Naive thymus-derived CD4-positive, alpha-beta T cell (primary cell): ENCODE measurements at regions not wholly inside any gene's neighbourhood (a gene's known extent, or its start where the extent isn't known, plus 50 kb on each side); places are given as distances from the start of the nearest gene placed in this dataset.

Experiments
- ATAC-seq: fragments of 150-1000 bp; cut with Tn5 transposase; 2 replicates; pipeline ENCODE4 v1.10.0; 2021; ENCODE audit warnings: mild to moderate bottlenecking, moderate library complexity
- CTCF ChIA-PET: fragments of 350-600 bp; sonication (Branson Sonifier 250); formaldehyde crosslinking; loops from one replicate; lab custom pipeline; 2021; ENCODE audit warnings: antibody characterized with exemption; lab: Charles Lee
- POLR2A ChIA-PET: fragments of 350-600 bp; sonication (Branson Sonifier 250); formaldehyde crosslinking; loops from one replicate; lab custom pipeline; 2021; ENCODE audit warnings: antibody characterized with exemption, inconsistent platforms; lab: Charles Lee
- DNase-seq, 9 donors: peaks; one replicate each; pipeline versions ENCODE4 v3.0.0 to v3.0.0-alpha.2; 2020 to 2022; ENCODE audit warnings: mixed read lengths in 1 of 9
- H3K27ac ChIP-seq: one replicate; pipeline ENCODE4 v1.7.0; 2013; ENCODE audit warnings: mild to moderate bottlenecking, low read depth, low read length, moderate library complexity
- H3K27me3 ChIP-seq, 2 donors: one replicate each; pipeline ENCODE4 v1.7.0; 2013; ENCODE audit warnings: low read length in 2 of 2, mild to moderate bottlenecking in 2 of 2, moderate library complexity in 2 of 2; ENCODE audit not compliant: control insufficient read depth in 2 of 2, insufficient read depth in 2 of 2
- H3K36me3 ChIP-seq, 3 experiments: 1 replicate in 2 of 3; 2 replicates in 1 of 3; pipeline ENCODE4 v1.7.0; 2013; ENCODE audit warnings: low read length in 3 of 3, mild to moderate bottlenecking in 3 of 3, moderate library complexity in 1 of 3; ENCODE audit not compliant: insufficient read depth in 3 of 3, control insufficient read depth in 2 of 3
- H3K4me1 ChIP-seq, 2 donors: one replicate each; pipeline ENCODE4 v1.7.0; 2013; ENCODE audit warnings: low read length in 2 of 2, mild to moderate bottlenecking in 2 of 2, moderate library complexity in 1 of 2; ENCODE audit not compliant: control insufficient read depth in 2 of 2, insufficient read depth in 2 of 2
- H3K4me3 ChIP-seq: 2 replicates; pipeline ENCODE4 v1.7.0; 2013; ENCODE audit warnings: mild to moderate bottlenecking, low read length
- H3K9me3 ChIP-seq, 3 experiments: 1 replicate in 2 of 3; 2 replicates in 1 of 3; pipeline ENCODE4 v1.7.0; 2013; ENCODE audit warnings: low read length in 3 of 3; ENCODE audit not compliant: control insufficient read depth in 2 of 3
- H3K27ac Mint-ChIP-seq, 9 donors: one replicate each; pipeline ENCODE4 v1.8.0; 2020 to 2022; ENCODE audit warnings: mixed read lengths in 9 of 9, mild to moderate bottlenecking in 8 of 9, moderate library complexity in 5 of 9, inconsistent platforms in 2 of 9
- H3K27me3 Mint-ChIP-seq, 5 donors: one replicate each; pipeline ENCODE4 v1.8.0; 2021 to 2022; ENCODE audit warnings: mixed read lengths in 5 of 5, mild to moderate bottlenecking in 1 of 5
- H3K36me3 Mint-ChIP-seq, 5 donors: one replicate each; pipeline ENCODE4 v1.8.0; 2020 to 2022; ENCODE audit warnings: mixed read lengths in 5 of 5, mild to moderate bottlenecking in 3 of 5, inconsistent platforms in 1 of 5
- H3K4me1 Mint-ChIP-seq, 7 donors: one replicate each; pipeline ENCODE4 v1.8.0; 2020 to 2022; ENCODE audit warnings: mixed read lengths in 7 of 7, mild to moderate bottlenecking in 3 of 7, inconsistent platforms in 1 of 7
- H3K4me3 Mint-ChIP-seq, 10 donors: one replicate each; pipeline ENCODE4 v1.8.0; 2020 to 2022; ENCODE audit warnings: mild to moderate bottlenecking in 10 of 10, mixed read lengths in 10 of 10, moderate library complexity in 6 of 10, inconsistent platforms in 2 of 10
- H3K9me3 Mint-ChIP-seq, 11 donors: one replicate each; pipeline ENCODE4 v1.8.0; 2020 to 2022; ENCODE audit warnings: mixed read lengths in 11 of 11, mild to moderate bottlenecking in 4 of 11, inconsistent platforms in 1 of 11, moderate library complexity in 1 of 11
- intact Hi-C, 2 donors: fragments of 100-400 bp; cut with micrococcal nuclease; formaldehyde crosslinking; loops; one replicate each; pipeline ENCODE4 v1.15.1; 2023

DNA sequence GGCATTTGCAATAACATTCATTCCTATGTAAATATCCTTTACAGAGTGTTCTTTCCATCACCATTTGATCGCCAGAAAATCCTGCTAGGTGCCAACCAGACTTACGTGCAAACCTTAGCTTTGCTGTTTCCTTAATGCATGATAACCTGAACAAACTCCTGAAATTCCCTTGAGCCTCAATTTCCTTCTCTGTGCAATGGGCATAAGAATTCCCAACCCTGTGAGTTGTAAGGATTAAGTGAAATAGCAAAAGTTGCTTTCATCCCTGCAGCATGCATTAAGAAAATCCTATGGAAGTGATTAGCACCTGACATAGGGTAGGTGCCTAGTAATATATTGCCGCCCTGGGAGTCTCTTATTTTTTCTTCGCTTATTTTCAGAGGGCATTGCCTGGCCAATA is 272.7 kb downstream of the MAF start:
- H3K27me3 ChIP-seq, result no peaks in the 10 kb centered on the region
- H3K9me3 ChIP-seq, result no peaks in the 10 kb centered on the region
- H3K27ac Mint-ChIP-seq, result no peak overlapping the region
- no peak overlapping the region for H3K4me3 Mint-ChIP-seq
- intact Hi-C loops, result no loop called here
- DNase-seq (no peak), ATAC-seq (no peak)
- no peaks in the 10 kb centered on the region for H3K4me1 ChIP-seq
- no peaks in the 10 kb centered on the region for H3K36me3 ChIP-seq
- H3K27me3 Mint-ChIP-seq, result peaks cover 12 to 31% (median 18%) of the 10 kb centered on the region in 5 donors
- peaks cover 0 to 1% (median 0%) of the 10 kb centered on the region in 5 donors for H3K36me3 Mint-ChIP-seq
- peaks cover 2 to 17% (median 11%) of the 10 kb centered on the region in 7 donors for H3K4me1 Mint-ChIP-seq
- peaks cover 0 to 1% (median 0%) of the 10 kb centered on the region in 11 donors for H3K9me3 Mint-ChIP-seq
- H3K4me3 ChIP-seq, result no peak overlapping the region
- CTCF ChIA-PET, result no interaction called here
- POLR2A ChIA-PET, result no interaction called here
- H3K27ac ChIP-seq, result no peak overlapping the region

DNA sequence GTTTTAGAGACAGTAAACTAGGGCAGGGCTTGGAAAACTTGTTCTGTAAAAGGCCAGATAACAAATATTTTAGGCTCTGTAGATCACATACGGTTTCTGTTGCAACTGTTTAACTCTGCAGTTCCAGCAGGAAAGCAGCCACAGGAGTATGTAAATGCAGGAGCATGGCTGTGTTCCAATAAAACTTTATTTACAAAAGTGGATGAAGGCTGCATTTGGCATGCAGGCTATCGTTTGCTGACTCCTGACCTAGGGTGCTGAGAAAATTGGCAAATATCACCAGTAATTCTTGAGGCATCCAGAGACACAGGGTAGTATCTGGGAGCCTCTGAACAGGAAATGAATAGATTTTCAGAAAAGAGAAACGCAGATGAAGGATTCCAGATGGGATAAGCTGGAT is 274.0 kb downstream of the MAF start:
- Mint-ChIP-seq H3K36me3 (peaks cover 0 to 1% (median 0%) of the 10 kb centered on the region in 5 donors), H3K27me3 (peaks cover 13 to 37% (median 19%) of the 10 kb centered on the region in 5 donors), H3K9me3 (no peaks in the 10 kb centered on the region), H3K4me3 (no peak overlapping the region), H3K4me1 (peaks cover 2 to 17% (median 11%) of the 10 kb centered on the region in 7 donors), H3K27ac (no peak overlapping the region)
- Histone ChIP-seq H3K27me3 (no peaks in the 10 kb centered on the region), H3K27ac (no peak overlapping the region), H3K4me3 (no peak overlapping the region), H3K4me1 (no peaks in the 10 kb centered on the region), H3K9me3 (no peaks in the 10 kb centered on the region), H3K36me3 (no peaks in the 10 kb centered on the region)
- ATAC-seq (no peak), DNase-seq (no peak)
- ChIA-PET CTCF (no interaction called here), POLR2A (no interaction called here)
- intact Hi-C loops, result no loop called here

DNA sequence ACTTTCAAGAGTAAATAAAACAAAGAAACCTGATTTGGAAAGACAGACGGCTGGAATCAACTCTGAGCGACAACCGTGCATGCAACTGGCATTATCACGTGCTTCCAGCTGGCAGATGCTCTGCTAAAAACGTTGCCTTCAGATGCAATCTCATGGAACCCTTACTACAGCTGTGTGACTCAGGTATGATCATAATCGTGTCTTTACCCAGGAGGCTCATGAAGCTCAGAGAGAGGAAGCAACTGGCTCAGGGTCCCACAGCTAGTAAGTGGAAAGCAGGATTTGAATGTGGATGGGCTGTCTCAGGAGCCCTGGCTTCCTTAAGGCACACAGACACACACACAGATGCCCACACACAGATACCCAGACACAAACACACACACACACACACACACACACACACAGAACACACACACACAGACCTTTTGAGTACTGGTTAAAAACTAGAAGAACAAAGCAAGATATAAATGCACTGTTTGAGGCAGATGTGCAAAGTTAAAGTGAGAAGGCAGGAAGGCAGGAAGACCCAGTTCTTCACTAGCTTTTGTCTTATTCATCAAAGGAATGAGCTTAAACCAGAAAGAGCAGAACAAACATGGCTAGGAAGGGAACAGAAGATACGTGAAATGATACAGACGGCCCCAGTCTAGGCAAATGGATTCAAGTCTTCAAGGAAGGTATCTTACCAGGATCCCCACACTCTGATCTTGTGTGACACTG is 275.2 kb downstream of the MAF start:
- Histone ChIP-seq H3K36me3 (no peaks in the 10 kb centered on the region), H3K9me3 (no peaks in the 10 kb centered on the region), H3K4me3 (no peak overlapping the region), H3K27me3 (no peaks in the 10 kb centered on the region), H3K27ac (no peak overlapping the region), H3K4me1 (no peaks in the 10 kb centered on the region)
- peaks cover 17 to 43% (median 23%) of the 10 kb centered on the region in 5 donors for H3K27me3 Mint-ChIP-seq
- H3K27ac Mint-ChIP-seq, result no peak overlapping the region
- H3K4me1 Mint-ChIP-seq, result peaks cover 2 to 17% (median 11%) of the 10 kb centered on the region in 7 donors
- H3K36me3 Mint-ChIP-seq, result peaks cover 0 to 4% (median 0%) of the 10 kb centered on the region in 5 donors
- POLR2A ChIA-PET, result no interaction called here
- ATAC-seq, result no peak
- intact Hi-C loops, result no loop called here
- no peak overlapping the region for H3K4me3 Mint-ChIP-seq
- CTCF ChIA-PET, result no interaction called here
- no peak for DNase-seq
- peaks cover 0 to 3% (median 0%) of the 10 kb centered on the region in 11 donors for H3K9me3 Mint-ChIP-seq

DNA sequence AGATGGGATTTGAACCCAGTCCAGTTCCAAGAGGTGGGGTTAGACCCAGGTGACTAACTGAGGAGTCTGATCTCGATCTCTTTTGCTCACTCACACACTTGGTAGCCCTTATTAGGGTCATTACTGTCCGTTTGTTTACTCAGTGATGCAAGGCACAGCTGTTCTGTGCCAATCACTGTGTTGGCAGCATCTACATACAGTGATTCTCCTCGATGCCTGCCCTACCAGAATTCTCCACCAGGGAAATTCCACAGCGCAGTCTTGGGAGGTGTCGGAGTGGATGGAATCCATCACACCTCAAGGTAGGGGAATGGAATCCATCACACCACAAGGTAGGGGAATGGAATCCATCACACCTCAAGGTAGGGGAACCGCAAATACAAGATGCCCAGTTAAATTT is 279.6 kb downstream of the MAF start:
- H3K4me3 ChIP-seq, result no peak overlapping the region
- no peak overlapping the region for H3K27ac ChIP-seq
- H3K27ac Mint-ChIP-seq, result no peak overlapping the region
- POLR2A ChIA-PET, result no interaction called here
- CTCF ChIA-PET, result interaction anchor here (0.6 kb wide), 1 partner anchor 92 kb away, joined by 5 read pairs; no protein-coding TSS in a partner anchor
- peaks cover 14 to 52% (median 29%) of the 10 kb centered on the region in 5 donors for H3K27me3 Mint-ChIP-seq
- intact Hi-C loops, result no loop called here
- DNase-seq (no peak), ATAC-seq (no peak)
- H3K36me3 ChIP-seq, result no peaks in the 10 kb centered on the region
- no peaks in the 10 kb centered on the region for H3K9me3 ChIP-seq
- peaks cover 0 to 5% (median 0%) of the 10 kb centered on the region in 11 donors for H3K9me3 Mint-ChIP-seq
- peaks cover 0 to 4% of the 10 kb centered on the region in 2 donors for H3K4me1 ChIP-seq
- no peak overlapping the region for H3K4me3 Mint-ChIP-seq
- H3K4me1 Mint-ChIP-seq, result peaks cover 0 to 22% (median 12%) of the 10 kb centered on the region in 7 donors
- H3K36me3 Mint-ChIP-seq, result peaks cover 0 to 4% (median 0%) of the 10 kb centered on the region in 5 donors
- H3K27me3 ChIP-seq, result no peaks in the 10 kb centered on the region

DNA sequence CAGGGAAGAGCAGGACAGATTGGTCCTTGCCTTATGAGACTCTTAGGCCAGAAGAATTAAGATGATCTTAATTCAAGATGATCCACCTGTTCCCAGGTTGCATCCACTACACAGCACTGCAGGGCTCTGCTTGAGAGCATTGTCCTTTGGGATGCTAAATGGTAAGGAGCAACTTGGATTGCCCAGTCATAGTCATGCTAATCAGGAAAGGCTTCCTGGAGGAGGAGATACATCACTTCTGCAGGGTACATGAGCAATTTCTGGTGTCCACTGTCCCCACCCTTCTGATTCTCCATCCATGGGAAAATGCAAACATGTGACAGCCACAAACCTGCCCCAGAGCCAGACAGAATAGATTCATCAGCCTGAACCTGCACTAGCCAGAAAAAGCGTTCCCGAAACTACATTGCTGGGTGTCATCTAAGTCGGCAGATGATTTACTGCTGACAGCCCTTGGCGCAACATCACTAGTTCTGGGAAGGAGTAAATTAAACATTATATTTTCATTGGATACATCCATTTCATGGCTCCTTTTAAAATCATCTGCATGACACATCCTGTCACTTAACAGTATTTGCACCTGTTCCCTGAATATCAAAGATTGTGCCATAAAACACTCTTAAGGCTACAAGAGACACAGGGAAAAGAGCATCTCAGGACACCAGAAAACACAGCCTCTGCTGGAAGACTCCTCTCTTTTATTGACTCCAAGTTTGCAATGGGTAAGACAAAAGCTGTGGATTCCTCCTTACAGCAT is 282.2 kb downstream of the MAF start:
- Mint-ChIP-seq H3K27ac (no peak overlapping the region), H3K4me1 (peaks cover 0 to 24% (median 0%) of the 10 kb centered on the region in 7 donors), H3K4me3 (no peak overlapping the region), H3K27me3 (peaks cover 6 to 55% (median 27%) of the 10 kb centered on the region in 5 donors), H3K9me3 (peaks cover 0 to 5% (median 0%) of the 10 kb centered on the region in 11 donors), H3K36me3 (peaks cover 0 to 4% (median 0%) of the 10 kb centered on the region in 5 donors)
- ChIA-PET CTCF (no interaction called here), POLR2A (no interaction called here)
- intact Hi-C loops, result loop anchor here in 1 of 2 donors (5.0 kb wide), 1 partner anchor 284 kb away; the partner anchor contains the start of gene MAF
- DNase-seq (no peak), ATAC-seq (no peak)
- Histone ChIP-seq H3K4me3 (no peak overlapping the region), H3K4me1 (peaks cover 0 to 4% of the 10 kb centered on the region in 2 donors), H3K27ac (no peak overlapping the region), H3K27me3 (no peaks in the 10 kb centered on the region), H3K9me3 (no peaks in the 10 kb centered on the region), H3K36me3 (no peaks in the 10 kb centered on the region)

DNA sequence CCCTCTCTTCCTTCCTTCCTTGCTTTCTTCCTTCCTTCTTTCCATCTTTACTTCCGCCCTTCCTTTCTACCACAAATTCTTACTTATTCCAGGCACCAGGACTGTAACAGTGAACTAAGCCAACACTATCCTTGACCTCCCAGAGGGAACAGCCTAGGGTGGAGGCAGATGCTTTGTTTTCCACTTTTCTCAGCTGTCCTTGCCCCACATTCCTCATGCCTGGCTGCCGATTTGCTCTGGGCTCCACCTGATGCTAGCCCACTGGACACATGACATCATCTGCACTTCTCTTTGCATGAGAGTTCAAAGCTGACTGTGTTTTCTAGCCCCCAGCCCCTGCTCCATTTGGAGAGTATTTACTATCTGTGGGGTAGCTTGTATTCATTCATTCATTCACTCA is 283.0 kb downstream of the MAF start:
- ChIA-PET POLR2A (no interaction called here), CTCF (no interaction called here)
- no peak for ATAC-seq
- peaks cover 0 to 4% (median 0%) of the 10 kb centered on the region in 5 donors for H3K36me3 Mint-ChIP-seq
- peaks cover 0 to 24% (median 0%) of the 10 kb centered on the region in 7 donors for H3K4me1 Mint-ChIP-seq
- H3K36me3 ChIP-seq, result no peaks in the 10 kb centered on the region
- H3K4me3 ChIP-seq, result no peak overlapping the region
- no peaks in the 10 kb centered on the region for H3K9me3 ChIP-seq
- H3K27ac ChIP-seq, result no peak overlapping the region
- peaks cover 0 to 5% (median 0%) of the 10 kb centered on the region in 11 donors for H3K9me3 Mint-ChIP-seq
- H3K4me1 ChIP-seq, result peaks cover 0 to 4% of the 10 kb centered on the region in 2 donors
- H3K27me3 Mint-ChIP-seq, result peaks cover 6 to 55% (median 28%) of the 10 kb centered on the region in 5 donors
- H3K27me3 ChIP-seq, result no peaks in the 10 kb centered on the region
- intact Hi-C loops, result loop anchor here in 1 of 2 donors (5.0 kb wide), 1 partner anchor 285 kb away; the partner anchor contains the start of gene MAF
- H3K4me3 Mint-ChIP-seq, result no peak overlapping the region
- peak overlapping the region in 2 of 9 donors; percentile 47 to 79 for H3K27ac Mint-ChIP-seq
- no peak for DNase-seq
